Stromal cell of bone marrow (primary cell): ENCODE measurements at regions not wholly inside any gene's neighbourhood (a gene's known extent, or its start where the extent isn't known, plus 50 kb on each side); places are given as distances from the start of the nearest gene placed in this dataset.

ENCODE experiments used
- DNase-seq: peaks from one replicate; pipeline ENCODE4 v3.0.0-alpha.2; 2012; ENCODE audit warnings: low read depth

DNA sequence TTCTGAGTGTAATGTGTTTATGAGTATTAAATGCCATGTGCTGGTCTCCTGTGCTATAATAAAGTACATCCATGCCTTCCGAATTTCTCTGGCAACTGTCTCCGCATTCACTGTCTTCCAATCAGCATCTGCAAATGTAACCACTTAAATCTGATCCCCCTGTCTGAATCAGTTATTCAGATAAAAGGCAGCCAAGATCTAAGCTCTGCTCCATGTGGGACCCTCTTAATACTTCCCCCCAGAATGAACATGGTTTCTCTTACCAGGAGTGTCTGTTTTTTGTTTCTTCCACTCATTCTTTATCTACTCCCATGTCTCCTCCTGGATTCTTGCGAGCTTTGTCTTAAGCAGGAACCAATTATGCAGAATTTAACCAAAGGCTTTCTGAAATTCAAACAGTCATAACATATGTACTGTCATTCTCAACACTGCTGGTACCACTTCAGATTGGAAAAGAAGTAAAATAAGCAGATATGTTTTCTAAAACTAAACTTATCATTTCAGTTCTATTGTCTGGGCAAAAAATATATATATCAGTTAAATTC lies 996.7 kb upstream of the FLRT2 start:
- DNase-seq = no peak

DNA sequence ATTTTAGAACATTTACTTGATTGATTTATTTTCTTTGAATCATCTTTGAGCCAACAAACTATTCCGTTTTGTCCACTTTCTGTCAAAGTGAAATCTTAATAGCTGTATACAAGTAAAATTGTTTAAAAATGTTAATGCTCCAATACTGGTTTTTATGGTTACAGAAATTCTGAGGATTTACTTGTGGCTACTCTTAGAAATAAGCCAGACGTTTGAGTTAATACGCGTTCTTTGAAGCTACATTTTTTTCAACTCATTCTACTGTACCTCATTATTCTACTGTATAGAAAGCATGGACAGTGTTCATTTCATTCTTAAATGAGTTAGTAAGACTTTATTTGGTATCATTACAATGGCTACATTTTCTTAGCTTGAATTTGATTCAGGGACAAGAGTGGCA lies 996.2 kb upstream of the FLRT2 start:
- no peak for DNase-seq

DNA sequence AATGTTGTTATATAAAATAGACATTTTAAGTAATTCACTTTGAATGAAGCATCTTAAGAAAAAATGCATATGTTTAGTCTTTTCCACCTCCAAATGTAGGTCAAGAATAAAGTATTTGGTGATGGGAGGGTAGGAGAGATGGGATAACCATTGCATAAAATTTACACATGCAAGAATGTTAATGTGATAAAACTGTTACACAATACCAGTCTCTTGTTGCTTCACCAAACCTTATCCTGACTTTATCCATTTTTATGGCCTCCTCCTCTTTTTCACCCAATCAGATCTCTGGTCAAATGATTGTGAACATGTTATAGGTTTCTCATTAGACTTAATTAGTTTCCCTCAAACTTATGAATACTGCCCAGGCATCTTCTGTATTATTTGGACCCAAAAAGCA lies 994.5 kb upstream of the FLRT2 start:
- no peak for DNase-seq

DNA sequence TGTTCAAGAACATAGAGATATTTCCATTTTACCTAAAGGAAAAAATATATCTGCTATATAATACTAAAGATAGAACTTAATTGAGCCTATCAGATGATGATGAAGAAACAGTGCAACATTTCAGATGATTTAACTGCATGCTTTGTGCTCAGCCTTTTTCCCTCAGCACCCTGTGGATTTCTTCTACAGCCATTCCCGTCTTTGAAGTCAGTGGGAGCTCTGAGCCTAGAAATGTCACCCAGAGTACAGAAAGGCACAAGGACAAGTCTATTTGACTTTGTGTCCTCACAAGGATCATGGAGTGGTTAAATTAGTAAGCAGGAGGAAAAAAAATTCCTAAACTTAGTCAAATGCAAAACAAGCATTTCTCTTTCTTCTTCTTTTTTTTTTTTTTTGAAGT lies 994.0 kb upstream of the FLRT2 start:
- no peak for DNase-seq

DNA sequence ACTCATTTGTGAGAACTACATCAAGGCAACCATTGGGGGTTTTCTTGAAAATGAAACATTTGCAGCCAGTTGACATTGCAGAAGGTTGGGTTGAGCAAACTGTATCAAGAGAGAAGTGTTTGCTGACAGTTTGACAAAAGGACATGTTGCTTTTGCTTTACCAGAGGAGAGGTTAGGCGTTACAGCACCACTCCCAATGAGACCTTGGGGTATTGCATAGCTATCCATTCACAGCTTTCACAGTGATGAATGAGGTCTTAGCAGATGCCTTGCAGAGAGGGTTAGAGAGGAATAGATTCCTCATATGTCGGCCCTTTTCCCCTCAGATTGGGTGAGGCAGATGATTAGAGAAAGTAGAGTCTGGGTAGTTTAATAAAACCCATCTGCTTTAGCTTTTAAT lies 988.9 kb upstream of the FLRT2 start:
- DNase-seq = no peak

DNA sequence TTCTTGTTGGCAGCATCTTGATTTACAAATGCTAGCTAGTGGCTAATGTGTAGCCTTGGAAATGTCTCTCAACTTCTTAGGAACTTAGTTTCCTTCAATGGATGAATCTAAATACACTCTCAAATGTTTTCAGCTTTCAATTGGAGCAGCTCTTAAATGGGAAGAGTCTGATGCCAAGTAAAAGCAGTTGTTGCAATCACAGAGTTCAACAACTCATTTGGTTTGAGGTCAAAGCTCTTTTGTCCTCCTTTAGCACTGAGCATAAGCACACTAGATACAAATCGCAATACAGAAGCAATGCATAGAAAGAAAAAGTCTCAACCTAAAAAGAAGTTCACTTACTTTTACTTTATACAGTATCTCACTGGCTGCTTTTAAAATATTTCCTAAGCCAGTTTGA lies 986.1 kb upstream of the FLRT2 start:
- no peak for DNase-seq

DNA sequence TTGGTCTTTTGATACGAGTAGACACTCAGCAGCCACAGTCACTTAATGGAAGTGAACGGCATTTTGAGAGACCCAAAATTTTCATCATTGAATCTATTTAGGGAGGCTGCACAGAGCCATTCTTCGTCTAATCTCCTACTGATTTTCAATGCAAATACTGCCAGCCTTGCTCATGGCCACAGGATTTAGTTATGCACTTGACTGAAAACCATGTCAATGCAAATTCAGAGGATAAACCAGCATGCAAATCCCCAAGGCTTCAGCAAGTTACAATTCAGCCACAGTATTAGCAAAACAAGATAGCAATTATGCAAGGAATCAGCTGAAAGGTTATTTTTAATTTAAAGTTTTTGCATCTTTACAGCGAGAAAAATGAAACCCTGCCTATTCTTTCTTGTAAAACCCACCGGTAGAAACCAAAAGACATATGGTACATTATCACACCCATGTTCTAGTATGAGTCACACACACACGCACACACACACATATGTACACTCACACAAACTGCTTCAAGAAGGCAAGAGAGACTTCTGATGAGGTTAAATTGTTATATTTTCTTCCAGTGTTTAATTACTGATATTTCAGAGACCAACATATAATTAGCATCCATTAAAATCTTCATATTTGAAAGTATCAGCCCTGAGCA lies 985.3 kb upstream of the FLRT2 start:
- DNase-seq = no peak

DNA sequence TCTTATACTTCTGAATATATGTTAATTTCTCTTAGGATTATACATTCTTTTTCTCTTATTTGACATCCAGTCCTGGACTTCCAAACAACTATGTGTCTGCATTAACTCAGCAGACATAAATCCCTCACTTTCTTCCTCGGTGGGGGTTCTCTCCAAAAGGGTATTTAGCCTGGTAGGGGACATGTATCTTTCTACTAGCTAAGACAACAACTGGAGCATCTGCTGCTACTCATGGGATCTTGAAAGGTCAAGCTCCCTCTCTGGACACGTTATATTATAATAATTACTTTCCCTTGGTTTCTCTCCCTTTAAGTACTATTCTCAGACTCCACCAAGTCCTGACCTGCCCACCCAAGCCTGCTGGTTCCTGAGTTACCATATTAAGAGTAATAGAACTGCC lies 983.7 kb upstream of the FLRT2 start:
- DNase-seq = no peak

DNA sequence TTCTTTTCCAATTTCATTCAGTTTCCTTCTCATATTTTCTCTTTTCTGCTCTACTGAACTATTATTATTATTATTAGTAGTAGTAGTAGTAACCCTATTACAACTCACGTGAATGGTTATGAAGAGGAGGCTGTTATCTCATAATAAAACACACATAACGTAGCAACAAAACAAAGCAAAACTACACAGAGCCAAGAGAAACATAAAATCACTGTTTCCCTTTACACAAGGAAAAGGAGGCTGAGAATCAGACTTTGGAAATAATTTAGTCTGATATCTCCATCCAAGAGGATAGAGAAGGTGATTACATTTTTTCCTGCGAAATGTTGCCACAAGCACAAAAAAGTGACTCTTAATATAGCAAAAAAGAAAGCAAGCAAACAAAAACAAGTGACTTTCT lies 975.8 kb upstream of the FLRT2 start:
- DNase-seq = no peak

DNA sequence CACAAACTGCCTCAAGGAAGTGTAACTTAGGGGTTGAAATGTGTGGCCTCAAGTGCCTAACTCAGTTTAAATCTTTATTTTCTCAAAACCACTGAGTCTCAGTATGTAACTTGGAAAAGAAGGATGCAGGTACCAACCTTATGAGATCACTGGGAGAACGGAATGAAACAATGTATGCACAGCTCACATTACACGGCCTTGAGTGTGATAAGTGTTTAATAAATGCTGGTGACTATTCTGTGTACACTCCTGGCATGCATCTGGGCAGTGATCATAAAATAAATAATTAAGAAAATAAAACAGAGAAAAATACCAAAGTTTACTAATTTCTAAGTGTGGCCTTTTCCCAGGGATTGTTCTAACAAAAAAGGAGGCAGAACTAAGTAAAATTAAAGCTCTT lies 974.5 kb upstream of the FLRT2 start:
- DNase-seq = no peak

DNA sequence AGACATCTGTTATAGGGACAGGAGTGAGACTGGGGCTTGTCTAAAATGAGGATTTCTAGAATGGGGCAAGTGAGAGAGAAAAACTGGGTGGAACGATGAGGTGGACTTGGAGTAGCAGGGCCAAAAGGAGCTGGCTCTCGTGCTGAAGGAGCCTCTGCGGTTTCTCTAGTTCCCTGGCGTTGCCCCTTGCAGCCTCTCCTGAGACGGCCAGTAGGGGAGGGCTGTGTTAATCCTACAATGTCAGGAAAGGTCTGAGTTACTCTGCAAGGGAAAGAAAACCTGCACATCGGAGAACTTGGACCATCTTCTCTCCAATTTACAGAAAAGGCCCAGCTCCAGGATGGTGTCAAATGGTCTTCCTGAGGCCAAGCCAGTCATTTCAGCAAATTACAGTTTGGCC lies 963.8 kb upstream of the FLRT2 start:
- no peak for DNase-seq

DNA sequence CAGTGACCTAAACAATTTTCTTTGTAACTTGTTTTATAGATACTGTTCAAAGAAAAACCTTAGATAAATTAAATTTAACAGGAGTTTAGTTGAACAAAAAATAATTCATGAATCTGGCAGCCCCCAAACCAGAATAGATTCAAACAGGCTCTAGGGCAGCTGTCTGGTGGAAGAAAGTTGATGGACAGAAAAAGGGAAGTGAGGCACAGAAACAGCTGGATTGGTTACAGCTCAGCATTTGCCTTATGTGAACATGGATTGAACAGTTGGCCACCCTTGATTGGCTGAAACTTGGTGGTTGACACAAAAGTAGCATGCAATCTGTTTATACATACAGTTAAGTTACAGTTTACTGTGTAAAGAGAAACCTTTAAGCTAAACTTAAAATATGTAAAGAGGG lies 954.3 kb upstream of the FLRT2 start:
- DNase-seq = no peak

DNA sequence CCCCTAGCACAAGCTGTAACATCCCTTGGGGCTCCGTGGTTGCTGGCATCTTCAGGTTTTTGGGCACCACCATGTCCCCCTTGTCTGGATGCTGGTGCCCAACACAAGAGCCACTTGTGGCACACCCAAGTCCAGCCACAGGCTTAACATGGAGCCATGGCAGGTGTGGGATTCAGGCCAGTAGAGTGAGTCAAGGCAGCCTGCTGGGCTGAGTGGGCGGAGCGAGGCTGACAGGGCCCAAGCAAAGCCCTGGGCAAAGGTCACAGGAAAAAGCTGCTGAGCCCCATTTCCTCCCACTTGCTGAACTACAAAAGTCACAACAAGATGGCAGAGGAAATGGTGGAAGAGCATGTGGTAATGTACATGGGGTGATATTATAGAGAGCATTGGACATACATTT lies 950.7 kb upstream of the FLRT2 start:
- DNase-seq = no peak

DNA sequence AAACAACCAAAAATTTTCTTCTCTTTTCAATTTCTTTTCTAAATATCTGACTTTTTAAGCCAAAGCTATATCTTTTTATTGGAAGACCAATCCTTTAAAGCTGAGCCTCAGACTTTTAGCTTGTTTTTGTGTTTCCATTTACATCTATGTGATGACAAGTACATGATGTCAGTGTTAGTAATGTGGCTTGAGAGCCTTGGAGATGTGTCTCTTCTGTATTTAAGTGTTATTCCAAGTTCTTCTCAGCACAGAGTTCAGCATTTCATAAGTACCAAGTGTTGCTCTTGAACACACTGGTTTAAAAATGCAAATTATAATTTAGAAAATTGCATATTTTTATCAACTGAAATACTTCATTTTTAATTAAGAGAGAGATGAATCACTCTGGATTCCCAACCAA lies 948.9 kb upstream of the FLRT2 start:
- no peak for DNase-seq

DNA sequence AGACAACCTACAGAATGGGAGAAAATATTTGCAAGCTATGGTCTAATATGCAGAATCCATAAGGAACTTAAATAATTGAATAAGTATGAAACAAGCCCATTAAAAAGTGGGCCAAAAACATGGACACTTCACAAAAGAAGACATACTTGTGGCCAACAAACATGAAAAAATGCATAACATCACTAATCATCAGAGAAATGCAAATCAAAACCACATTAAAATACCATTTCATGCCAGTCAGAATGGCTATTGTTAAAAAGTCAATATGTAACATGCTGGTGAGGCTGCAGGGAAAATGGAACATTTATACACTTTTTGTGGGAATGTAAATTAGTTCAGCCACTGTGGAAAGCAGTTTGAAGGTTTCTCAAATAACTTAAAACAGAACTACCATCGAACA lies 945.4 kb upstream of the FLRT2 start:
- DNase-seq = no peak

DNA sequence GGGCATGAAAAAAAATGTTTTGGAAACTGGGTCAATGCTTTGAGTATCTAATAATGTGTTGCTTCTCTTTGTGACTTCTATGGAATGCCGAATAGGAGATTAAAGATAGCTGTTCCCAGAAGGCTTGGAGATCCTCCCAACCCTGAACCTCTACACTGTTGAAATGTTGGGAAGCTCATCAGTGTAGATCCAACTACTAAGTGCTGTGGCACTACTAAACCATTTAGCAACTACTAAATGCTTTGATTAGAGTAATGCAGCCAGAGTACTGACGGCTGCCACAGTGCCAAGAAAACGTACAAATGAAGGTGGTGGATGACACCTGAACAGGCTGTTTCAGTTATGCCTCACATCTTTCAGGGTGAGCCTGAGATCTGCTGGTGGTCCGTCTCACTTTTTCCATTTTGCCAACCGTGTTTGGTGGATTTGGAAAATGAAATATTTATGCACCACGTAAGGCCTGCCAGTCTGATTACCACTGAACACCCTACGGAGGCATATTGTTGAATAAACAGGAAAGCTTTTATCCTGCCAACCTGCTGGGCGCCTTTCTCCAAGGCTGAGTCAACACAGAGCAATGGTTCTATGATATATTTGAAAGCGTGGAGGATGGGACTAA lies 938.0 kb upstream of the FLRT2 start:
- no peak for DNase-seq

DNA sequence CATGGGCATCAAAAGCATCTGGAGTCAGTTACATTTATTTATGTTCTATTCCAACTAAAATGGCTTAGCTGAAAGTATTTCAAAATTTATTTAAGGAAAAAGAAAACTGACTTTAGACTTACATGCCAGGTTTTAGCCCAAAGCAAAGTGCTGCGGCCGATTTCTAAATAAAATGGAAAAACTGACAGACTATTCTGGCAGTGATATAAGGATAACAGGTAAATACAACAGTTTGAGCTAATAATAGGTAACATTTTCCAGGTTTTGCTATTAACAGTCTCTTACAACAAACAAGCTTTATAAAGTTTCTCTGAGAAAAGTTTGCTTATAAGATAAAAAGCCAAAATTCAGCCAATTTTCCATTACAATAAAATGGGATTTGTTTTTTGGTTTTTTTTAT lies 937.2 kb upstream of the FLRT2 start:
- DNase-seq = no peak

DNA sequence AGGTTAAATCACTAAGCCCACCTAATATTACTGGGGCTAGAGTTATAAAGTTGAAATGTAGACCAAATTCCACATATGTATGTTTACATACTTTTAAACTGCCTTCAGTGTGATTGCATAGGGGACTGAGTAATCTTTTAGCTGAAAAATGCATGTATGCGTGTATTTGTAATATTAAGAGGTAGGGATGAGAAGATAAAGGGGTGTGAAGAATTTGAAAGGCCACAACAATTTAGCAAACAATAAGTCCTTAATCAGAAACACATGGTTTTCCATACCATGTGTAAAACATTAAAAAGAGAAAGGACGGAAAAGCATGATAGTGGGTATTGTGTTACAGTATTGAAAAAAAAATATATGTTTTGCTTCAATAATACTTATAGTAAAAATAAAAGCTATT lies 919.9 kb upstream of the FLRT2 start:
- no peak for DNase-seq

DNA sequence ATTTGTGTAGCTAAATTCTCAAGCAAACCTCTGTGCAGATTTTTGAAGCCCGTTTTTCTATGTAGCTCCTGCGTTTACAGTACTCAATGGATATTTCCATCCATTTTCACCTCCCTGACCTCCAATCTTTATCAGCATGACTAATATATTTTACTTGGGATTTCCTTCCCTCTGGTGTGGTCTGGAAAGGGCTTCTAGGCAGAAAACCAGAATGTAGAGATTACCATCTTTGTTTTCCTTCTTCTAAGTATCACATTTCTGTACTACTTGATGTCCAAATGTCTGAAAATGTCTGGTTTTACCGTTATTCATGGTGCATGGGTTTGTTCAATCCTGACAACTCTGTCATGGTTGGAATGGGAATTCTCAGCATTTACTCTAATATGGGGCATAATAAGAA lies 907.6 kb upstream of the FLRT2 start:
- no peak for DNase-seq

DNA sequence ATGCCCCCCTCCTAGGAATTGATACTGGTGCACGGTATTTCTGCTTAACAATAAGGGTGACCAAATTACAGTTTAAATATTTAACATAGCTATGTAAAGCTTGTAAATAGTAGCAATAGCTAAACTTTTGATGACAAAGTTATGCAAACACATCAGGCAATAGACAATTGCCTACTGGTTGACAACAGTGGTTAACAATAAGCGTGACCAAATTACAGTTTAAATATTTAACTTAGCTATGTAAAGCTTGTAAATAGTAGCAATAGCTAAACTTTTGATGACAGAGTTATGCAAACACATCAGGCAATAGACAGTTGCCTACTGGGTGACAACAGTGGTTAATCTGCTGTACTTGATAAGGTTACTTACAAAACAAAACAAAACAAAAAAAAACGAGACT lies 886.5 kb upstream of the FLRT2 start:
- DNase-seq = no peak

DNA sequence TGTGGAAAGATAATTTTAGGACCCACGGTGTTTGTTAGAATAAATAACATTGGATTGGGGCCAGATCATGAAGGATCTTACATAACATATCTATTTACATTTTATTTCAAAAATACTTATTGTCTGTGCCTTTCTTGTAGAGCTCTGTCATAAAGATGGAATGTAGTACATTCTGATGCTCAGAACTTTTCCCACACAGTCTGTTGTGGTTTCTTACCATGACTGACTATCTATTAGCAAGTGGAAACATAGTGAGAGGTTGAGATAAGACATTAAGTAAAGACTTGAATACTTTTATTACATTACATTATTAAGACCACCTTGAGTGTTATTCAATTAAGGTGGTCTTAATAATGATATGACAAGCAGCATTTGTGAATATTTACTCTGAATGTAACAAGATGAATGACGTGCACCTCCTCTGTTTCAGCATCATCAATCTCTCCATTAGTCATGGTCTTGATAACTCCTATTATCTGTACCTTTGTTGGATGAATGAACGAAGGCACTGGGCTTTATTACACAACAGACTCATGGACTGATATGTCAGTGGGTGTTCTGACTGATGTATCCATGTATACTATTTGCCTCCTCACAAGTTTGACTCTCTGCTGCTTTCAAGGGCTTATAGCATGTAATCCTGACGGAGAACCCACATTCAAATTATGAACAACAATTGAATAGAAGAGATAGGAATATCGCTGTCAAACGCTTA lies 883.0 kb upstream of the FLRT2 start:
- DNase-seq = no peak

DNA sequence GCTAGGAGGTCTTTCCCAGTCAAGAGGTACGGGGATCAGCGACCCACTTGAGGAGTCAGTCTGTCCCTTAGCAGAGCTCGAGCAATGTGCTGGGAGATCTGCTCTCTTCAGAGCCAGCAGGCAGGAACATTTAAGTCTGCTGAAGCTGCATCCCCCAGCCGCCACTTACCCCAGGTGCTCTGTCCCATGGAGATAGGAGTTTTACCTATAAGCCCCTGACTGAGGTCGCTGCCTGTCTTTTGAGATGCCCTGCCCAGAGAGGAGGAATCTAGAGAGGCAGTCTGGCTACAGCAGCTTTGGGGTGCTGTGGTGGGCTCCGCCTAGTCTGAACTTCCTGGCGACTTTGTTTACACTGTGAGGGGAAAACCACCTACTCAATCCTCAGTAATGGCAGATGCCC lies 874.9 kb upstream of the FLRT2 start:
- no peak for DNase-seq

DNA sequence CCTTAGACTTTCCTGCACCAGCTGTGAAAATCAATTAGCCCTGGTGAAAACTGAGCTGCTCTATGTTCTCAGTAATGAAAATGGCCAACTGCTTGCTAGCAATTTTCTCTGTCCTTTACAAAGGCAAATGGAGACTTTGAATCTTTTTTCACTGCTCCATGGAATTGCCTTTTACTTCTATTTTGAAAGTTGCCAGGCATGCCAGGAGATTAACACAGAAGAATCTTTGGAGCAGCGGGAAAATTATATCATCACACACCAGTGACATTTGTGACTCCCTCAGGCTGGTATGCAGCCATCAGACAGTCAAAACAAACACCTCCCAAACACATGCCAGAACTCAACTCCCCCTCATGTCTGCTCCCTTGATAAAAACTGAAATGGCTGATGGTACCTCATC lies 872.0 kb upstream of the FLRT2 start:
- DNase-seq = no peak

DNA sequence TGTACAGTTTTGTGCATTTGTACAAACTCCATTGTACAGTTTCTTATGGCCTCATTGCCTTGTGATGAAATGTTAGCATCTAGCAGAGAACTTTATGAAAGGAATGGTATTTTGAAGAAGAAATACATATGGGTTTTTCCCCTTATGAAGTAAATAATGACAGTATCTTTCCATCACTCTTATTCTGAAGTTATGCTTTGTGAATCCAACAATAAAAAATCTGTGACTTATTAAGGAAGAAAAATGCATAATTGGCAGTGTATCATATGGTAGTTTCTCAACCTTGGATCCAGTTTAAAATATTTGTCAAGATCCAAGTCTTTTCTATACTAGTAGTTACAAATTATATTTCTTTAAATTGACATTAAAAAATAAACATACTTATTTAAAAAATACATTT lies 859.1 kb upstream of the FLRT2 start:
- no peak for DNase-seq
